Neural cell (in vitro differentiated cells): ENCODE measurements at regions not wholly inside any gene's neighbourhood (a gene's known extent, or its start where the extent isn't known, plus 50 kb on each side); places are given as distances from the start of the nearest gene placed in this dataset.

ENCODE experiments used
- H2AFZ ChIP-seq: fragments of 200-600, 300-800 bp; sonication (generic), shearing (Covaris generic); 2 replicates; pipeline ENCODE4 v1.6.0; 2014; ENCODE audit warnings: low read depth, mild to moderate bottlenecking, antibody characterized with exemption, low read length, moderate library complexity
- H3F3A ChIP-seq: fragments of 200-600 bp; shearing (Covaris generic); 2 replicates; pipeline ENCODE4 v1.6.1; 2016; ENCODE audit warnings: mild to moderate bottlenecking, moderate library complexity, mixed read lengths, antibody characterized with exemption, low read length; ENCODE audit not compliant: insufficient read depth, poor library complexity, severe bottlenecking
- H3K27ac ChIP-seq: fragments of 200-600, 300-800 bp; sonication (generic), shearing (Covaris generic); 2 replicates; pipeline ENCODE4 v1.5.1; 2014; ENCODE audit warnings: mild to moderate bottlenecking, low read length, moderate library complexity
- H3K27me3 ChIP-seq: fragments of 300-800, 200-600 bp; sonication (generic), shearing (Covaris generic); 2 replicates; pipeline ENCODE4 v1.6.0; 2014; ENCODE audit warnings: mild to moderate bottlenecking, low read depth, low read length, moderate library complexity; ENCODE audit not compliant: insufficient read depth
- H3K36me3 ChIP-seq: fragments of 300-800, 200-600 bp; sonication (generic), shearing (Covaris generic); 2 replicates; pipeline ENCODE4 v1.5.1; 2014; ENCODE audit warnings: mild to moderate bottlenecking, antibody characterized with exemption, low read length, moderate library complexity; ENCODE audit not compliant: insufficient read depth
- H3K4me2 ChIP-seq: fragments of 300-800, 200-600 bp; sonication (generic), shearing (Covaris generic); 2 replicates; pipeline ENCODE4 v1.6.0; 2014; ENCODE audit warnings: mild to moderate bottlenecking, low read length
- H3K4me3 ChIP-seq: fragments of 300-800, 200-600 bp; sonication (generic), shearing (Covaris generic); 2 replicates; pipeline ENCODE4 v1.5.1; 2014; ENCODE audit warnings: mild to moderate bottlenecking, low read length, moderate library complexity
- H3K79me2 ChIP-seq: fragments of 200-600 bp; shearing (Covaris generic); replicated peaks from 2 replicates; pipeline ENCODE4 v1.6.0; 2014; ENCODE audit warnings: mild to moderate bottlenecking, low read length, moderate library complexity; ENCODE audit not compliant: insufficient read depth
- H3K9ac ChIP-seq: fragments of 300-800, 200-600 bp; sonication (generic), shearing (Covaris generic); 2 replicates; pipeline ENCODE4 v1.6.1; 2016; ENCODE audit warnings: mild to moderate bottlenecking, low read length, mixed read lengths
- H3K9me2 ChIP-seq: fragments of 200-600 bp; shearing (Covaris generic); 2 replicates; pipeline ENCODE4 v1.6.1; 2016; ENCODE audit warnings: mild to moderate bottlenecking, low read length, mixed read lengths; ENCODE audit not compliant: insufficient read depth
- H3K9me3 ChIP-seq: fragments of 200-600, 300-800 bp; sonication (generic), shearing (Covaris generic); 2 replicates; pipeline ENCODE4 v1.6.1; 2016; ENCODE audit warnings: mild to moderate bottlenecking, mixed run types, low read length, moderate library complexity, mixed read lengths
- H4K20me1 ChIP-seq: fragments of 200-600 bp; shearing (Covaris generic); 2 replicates; pipeline ENCODE4 v1.6.1; 2016; ENCODE audit warnings: mild to moderate bottlenecking, mixed run types; ENCODE audit not compliant: insufficient read depth
- CTCF ChIP-seq: fragments of 450-650 bp; IDR thresholded peaks from 2 replicates; pipeline ENCODE4 v1.5.1; 2014; ENCODE audit warnings: antibody characterized with exemption, mild to moderate bottlenecking, moderate library complexity; ENCODE audit not compliant: poor library complexity, severe bottlenecking
- EP300 ChIP-seq: fragments of 450-650 bp; conservative IDR thresholded peaks from 2 replicates; pipeline ENCODE4 v1.6.1; 2014; ENCODE audit warnings: antibody characterized with exemption, mild to moderate bottlenecking, moderate library complexity; ENCODE audit not compliant: poor library complexity, severe bottlenecking
- EZH2 ChIP-seq: fragments of 200-600, 300-800 bp; shearing (Covaris generic), sonication (generic); IDR thresholded peaks from 2 replicates; pipeline ENCODE4 v1.6.1; 2014; ENCODE audit warnings: antibody characterized with exemption, low read length, borderline replicate concordance, mild to moderate bottlenecking; ENCODE audit not compliant: insufficient read depth, poor library complexity, severe bottlenecking
- MXI1 ChIP-seq: fragments of 450-650 bp; conservative IDR thresholded peaks from 2 replicates; pipeline ENCODE4 v1.6.1; 2014; ENCODE audit warnings: antibody characterized with exemption, mild to moderate bottlenecking; ENCODE audit not compliant: poor library complexity, severe bottlenecking
- POLR2AphosphoS5 ChIP-seq: IDR thresholded peaks from 2 replicates; pipeline ENCODE4 v1.6.1; 2012
- RAD21 ChIP-seq: fragments of 450-650 bp; conservative IDR thresholded peaks from 2 replicates; pipeline ENCODE4 v1.6.1; 2014; ENCODE audit warnings: antibody characterized with exemption, mild to moderate bottlenecking, moderate library complexity
- REST ChIP-seq: IDR thresholded peaks from 2 replicates; pipeline ENCODE4 v1.6.1; 2012; ENCODE audit warnings: borderline replicate concordance
- SMC3 ChIP-seq: fragments of 450-650 bp; conservative IDR thresholded peaks from 2 replicates; pipeline ENCODE4 v1.6.1; 2014; ENCODE audit warnings: antibody characterized with exemption, mild to moderate bottlenecking, moderate library complexity; ENCODE audit not compliant: poor library complexity
- TAF1 ChIP-seq: IDR thresholded peaks from 2 replicates; pipeline ENCODE4 v1.6.1; 2012; ENCODE audit warnings: low read depth

- TF ChIP-seq POLR2AphosphoS5, result no peak
- no peak for TF ChIP-seq REST
- no peak for TF ChIP-seq EZH2
- TF ChIP-seq CTCF, result no peak
- TF ChIP-seq SMC3, result no peak
- no peak for TF ChIP-seq MXI1
- TF ChIP-seq EP300, result no peak
- TF ChIP-seq TAF1, result no peak
- no peak for TF ChIP-seq RAD21
- no peaks in the 10 kb centered on the region for H3K9me3 ChIP-seq
- no peak overlapping the region for H2AFZ ChIP-seq
Observed at GRCh38 chr10:63683686-63684085, 162.5 kb downstream of the REEP3 start.

GRCh38 chr10:63684257-63684936 is 163.2 kb downstream of the REEP3 start:
- H3K9me3 ChIP-seq, result no peaks in the 10 kb centered on the region
- H3K27me3 ChIP-seq, result no peaks in the 10 kb centered on the region
- TF ChIP-seq POLR2AphosphoS5, result no peak
- no peak for TF ChIP-seq REST
- no peak for TF ChIP-seq EP300
- no peak for TF ChIP-seq SMC3
- no peak for TF ChIP-seq RAD21
- no peak for TF ChIP-seq TAF1
- H3K36me3 ChIP-seq, result no peaks in the 10 kb centered on the region
- no peaks in the 10 kb centered on the region for H3F3A ChIP-seq
- H3K4me2 ChIP-seq, result no peak overlapping the region
- no peaks in the 10 kb centered on the region for H3K9me2 ChIP-seq
- no peak overlapping the region for H3K27ac ChIP-seq
- no peak overlapping the region for H2AFZ ChIP-seq
- H3K79me2 ChIP-seq, result no peaks in the 10 kb centered on the region
- no peak overlapping the region for H3K9ac ChIP-seq
- H3K4me3 ChIP-seq, result no peak overlapping the region
- no peaks in the 10 kb centered on the region for H4K20me1 ChIP-seq

More at GRCh38 chr10:63683686-63684085, 162.5 kb downstream of the REEP3 start:
- H3K27me3 ChIP-seq, result no peaks in the 10 kb centered on the region
- no peak overlapping the region for H3K9ac ChIP-seq
- H4K20me1 ChIP-seq, result no peaks in the 10 kb centered on the region
- no peak overlapping the region for H3K4me3 ChIP-seq
- no peaks in the 10 kb centered on the region for H3K79me2 ChIP-seq
- H3K36me3 ChIP-seq, result no peaks in the 10 kb centered on the region
- no peaks in the 10 kb centered on the region for H3K9me2 ChIP-seq
- H3K4me2 ChIP-seq, result no peak overlapping the region
- no peaks in the 10 kb centered on the region for H3F3A ChIP-seq
- H3K27ac ChIP-seq, result no peak overlapping the region
